HG03064 (cell line): ENCODE measurements at regions not wholly inside any gene's neighbourhood (a gene's known extent, or its start where the extent isn't known, plus 50 kb on each side); places are given as distances from the start of the nearest gene placed in this dataset.
"Not testable (repeated sequence)": the region's sequence is repeated elsewhere in the genome, so short reads cannot be mapped to it uniquely, and the experiment has no call there.

ENCODE experiments used
- ATAC-seq: cut with Tn5 transposase; IDR thresholded peaks from one replicate; pipeline ENCODE4 v1.9.1; 2021; ENCODE audit warnings: low read depth; ENCODE audit not compliant: unreplicated experiment

- no peak for ATAC-seq
Measured at GRCh38 chr14:101634202-101634849, 73.0 kb downstream of the DIO3 start.

- ATAC-seq = no peak
Measured at GRCh38 chr14:101634850-101635748, 73.8 kb downstream of the DIO3 start.

DNA sequence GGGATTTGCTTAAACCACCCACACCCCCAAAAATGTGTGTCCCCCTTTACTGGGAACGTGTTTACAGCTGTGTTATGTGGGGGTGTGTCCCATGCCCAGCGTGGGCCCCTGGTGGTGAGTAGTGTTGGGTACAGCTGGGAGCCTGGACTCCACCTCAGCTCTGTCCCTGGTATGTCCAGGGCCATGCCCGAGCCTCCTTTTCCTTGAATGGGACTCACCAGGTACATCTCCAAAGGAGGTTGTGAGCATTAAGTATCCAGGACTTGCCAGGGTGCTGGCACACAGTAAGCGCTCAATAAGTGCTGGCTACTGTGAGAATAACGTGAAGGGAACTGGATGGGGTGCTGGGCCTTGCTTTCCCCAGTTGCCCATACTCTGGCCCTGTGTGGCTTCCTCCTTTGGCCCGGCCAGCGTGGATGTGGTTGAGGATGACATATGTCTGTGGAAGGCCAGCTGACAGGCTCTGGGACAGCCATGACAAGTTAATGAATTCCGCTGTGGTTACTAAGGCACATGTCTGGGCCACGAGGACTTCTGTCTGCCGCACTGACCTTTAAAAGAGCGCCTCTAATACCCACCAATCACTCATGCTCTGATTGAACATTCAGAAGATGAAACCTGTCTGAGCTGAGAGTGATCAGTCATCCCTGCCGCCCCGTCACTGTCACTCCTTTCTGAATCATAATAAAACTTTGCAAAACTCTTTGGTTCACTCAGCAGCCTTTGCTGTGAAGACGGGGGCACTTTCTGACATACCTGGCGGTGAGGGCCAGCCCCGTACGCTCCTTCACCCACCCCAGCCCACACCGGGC lies 74.7 kb downstream of the DIO3 start:
- ATAC-seq = no peak

- ATAC-seq = no peak
Measured at GRCh38 chr14:101639241-101639833, 78.0 kb downstream of the DIO3 start.

DNA sequence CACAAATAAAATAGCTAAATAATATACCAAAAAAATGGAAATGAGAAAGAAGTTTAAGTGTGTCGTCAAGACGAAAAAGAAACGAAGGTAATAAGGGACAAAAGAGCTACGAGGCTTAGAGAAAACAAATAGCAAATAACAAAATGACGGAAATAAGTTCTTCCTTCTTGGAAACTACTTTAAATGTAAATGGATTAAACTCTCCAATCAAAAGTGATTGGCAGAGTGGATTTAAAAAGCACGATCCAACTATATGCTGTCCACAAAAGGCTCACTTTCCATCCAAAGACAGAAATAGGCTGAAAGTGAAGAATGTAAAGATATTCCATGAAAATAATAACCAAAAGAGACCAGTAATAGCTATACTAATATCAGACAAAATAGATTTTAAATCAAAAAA lies 82.4 kb downstream of the DIO3 start:
- ATAC-seq = no peak

GRCh38 chr14:101654051-101654450 lies 92.8 kb downstream of the DIO3 start:
- no peak for ATAC-seq

- ATAC-seq = no peak
Measured at GRCh38 chr14:101657372-101657771, 96.1 kb downstream of the DIO3 start.

DNA sequence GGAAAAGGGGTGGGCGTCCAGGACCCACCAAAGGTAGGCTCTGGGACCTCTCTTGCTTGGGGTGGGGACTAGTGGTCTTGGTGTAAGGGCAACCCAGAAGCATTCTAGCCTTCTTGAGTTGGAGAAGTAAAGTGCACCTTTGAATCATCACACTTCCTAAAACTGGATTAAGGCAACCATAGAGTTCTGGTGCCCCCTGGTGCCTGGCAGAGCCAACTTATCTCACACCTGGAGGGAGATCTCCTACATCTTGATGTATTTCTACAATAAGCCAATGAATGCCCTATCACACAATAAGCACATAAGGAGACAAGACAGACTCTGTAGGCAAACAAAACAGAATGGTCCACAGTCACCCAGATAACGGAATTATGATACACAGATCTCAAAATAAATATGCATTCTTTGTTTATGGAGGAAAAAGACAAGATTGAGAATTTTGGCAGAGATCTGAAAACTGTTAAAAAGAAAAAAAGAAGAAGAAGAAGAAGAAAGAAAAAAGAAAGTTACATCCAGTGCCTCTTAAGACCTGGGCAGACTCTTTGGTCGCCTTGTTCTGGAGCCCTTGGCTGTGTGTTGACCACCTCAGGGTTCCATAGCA lies 95.9 kb upstream of the PPP2R5C start:
- ATAC-seq = no peak

DNA sequence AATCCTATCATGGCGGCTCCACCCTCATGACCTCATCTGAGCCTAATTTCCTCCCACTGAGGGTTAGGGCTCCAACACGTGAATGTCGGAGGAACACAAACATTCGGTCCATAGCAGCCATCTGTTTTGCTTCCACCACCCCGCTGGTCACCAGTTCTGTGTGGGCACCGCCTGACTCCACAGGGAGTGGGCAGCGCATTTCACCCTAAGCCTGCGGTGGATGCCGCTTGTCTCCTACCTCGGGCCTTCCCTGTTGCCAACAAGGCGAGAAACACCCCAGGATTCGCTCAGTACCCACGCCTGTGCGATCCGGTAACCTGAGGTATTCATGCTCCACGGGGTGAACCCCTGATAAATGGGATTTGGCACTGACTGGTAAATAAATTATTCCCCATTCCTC lies 95.2 kb upstream of the PPP2R5C start:
- ATAC-seq = no peak

- no peak for ATAC-seq
Measured at GRCh38 chr14:101669629-101670028, 91.9 kb upstream of the PPP2R5C start.

GRCh38 chr14:101673873-101674272 lies 87.6 kb upstream of the PPP2R5C start:
- no peak for ATAC-seq

DNA sequence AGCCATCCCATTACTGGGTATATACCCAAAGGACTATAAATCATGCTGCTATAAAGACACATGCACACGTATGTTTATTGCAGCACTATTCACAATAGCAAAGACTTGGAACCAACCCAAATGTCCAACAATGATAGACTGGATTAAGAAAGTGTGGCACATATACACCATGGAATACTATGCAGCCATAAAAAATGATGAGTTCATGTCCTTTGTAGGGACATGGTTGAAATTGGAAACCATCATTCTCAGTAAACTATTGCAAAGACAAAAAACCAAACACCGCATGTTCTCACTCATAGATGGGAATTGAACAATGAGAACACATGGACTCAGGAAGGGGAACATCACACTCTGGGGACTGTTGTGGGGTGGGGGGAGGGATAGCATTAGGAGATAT lies 85.7 kb upstream of the PPP2R5C start:
- ATAC-seq = not testable (repeated sequence)

DNA sequence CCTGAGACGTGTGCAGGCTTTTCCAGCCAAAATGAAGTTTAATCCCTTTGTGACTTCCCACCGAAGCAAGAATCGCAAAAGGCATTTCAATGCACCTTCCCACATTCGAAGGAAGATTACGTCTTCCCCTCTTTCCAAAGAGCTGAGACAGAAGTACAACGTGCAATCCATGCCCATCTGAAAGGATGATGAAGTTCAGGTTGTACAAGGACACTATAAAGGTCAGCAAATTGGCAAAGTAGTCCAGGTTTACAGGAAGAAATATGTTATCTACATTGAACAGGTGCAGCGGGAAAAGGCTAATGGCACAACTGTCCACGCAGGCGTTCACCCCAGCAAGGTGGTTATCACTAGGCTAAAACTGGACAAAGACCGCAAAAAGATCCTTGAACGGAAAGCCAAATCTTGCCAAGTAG lies 83.6 kb upstream of the PPP2R5C start:
- not testable (repeated sequence) for ATAC-seq

DNA sequence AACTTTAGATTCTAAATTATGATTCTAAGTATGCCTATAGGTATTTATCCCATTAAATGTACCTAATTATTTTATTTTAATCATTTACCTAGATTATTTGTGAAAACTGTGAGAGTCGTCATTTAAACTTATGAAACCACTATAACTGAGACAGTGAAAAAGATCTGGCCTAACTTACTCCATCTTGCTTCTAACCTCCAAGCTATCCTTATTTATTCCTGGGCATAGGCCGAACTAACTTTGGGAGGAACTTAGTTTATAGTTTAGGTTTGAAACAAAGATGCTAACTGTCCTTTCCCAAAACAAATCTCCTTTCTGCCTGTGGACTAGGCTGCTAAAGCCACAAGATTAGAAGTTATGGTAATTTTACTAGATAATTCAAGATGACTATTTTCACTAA lies 79.7 kb upstream of the PPP2R5C start:
- ATAC-seq = no peak

DNA sequence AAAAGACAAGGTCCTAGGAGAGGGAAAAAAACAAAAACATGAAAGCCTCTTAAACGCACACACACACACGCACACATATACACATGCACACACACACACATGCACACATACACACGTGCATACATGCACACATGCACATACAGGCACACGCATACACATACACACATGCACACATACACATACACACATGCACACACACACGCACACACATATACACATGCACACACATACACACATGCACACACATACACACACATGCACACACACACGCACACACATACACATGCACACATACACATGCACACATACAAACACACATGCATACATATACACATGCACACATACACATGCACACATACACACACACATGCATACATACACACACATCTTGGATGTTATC lies 78.1 kb upstream of the PPP2R5C start:
- ATAC-seq = no peak

DNA sequence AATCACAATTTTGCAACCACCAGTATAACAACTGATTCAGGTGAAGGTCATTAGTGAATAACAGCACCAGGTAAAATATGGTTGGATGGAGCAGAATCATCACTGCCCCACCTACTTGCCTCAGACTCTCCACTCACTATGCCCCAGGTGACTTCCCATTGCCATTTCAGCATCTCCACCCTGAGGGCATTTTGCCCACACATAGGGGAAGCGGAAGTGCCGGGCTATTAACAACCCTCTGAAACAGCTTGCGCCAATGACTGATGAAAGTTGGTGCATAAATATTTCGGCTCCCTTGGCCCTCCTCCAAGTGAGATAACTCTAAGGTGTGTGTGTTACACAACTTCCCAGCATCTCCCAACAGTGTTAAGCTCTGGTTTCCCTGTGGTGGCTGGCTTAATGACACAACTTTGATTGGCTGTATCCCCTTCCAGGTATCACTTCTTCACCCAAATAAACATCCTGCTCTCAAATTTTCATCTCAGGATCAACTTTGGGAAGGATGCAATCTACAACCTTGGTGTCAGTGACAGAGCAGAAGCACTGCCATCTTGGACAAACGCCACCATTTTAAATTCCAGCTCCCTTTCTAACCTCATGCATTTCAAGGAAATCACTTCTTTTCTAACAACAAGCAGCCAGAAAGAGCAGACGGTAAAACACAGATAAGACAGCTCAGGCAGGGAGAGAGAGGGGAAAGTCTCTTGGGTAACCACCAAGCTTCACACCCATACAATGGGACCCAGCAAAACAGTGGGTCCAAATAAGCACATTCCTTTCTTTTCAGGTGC lies 73.6 kb upstream of the PPP2R5C start:
- no peak for ATAC-seq

GRCh38 chr14:101689039-101689501 lies 72.4 kb upstream of the PPP2R5C start:
- no peak for ATAC-seq

GRCh38 chr14:101689966-101690365 lies 71.5 kb upstream of the PPP2R5C start:
- not testable (repeated sequence) for ATAC-seq

DNA sequence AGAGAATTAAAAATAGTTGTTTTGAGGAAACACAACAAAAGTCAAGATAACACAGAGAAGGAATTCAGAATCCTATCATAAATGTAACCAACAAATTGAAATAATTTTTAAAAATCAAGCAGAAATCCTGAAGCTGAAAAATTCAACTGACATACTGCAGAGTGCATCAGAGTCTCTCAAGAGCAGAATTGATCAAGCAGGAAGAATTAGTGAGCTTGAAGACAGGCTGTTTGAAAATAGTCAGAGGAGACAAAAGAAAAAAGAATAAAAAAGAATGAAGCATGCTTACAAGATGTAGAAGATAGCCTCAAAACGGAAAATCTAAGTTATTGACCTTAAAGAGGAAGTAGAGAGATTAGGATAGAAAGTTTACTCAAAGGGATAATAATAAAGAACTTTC lies 65.8 kb upstream of the PPP2R5C start:
- ATAC-seq = no peak
